Activated CD4-positive, alpha-beta T cell treated with anti-CD3 and anti-CD28 coated beads, Interleukin-2, amount 10 ng/mL, durations not matched to agents 7 days and 5 days (primary cell): ENCODE measurements at regions not wholly inside any gene's neighbourhood (a gene's known extent, or its start where the extent isn't known, plus 50 kb on each side); places are given as distances from the start of the nearest gene placed in this dataset.

Experiments
- CTCF ChIA-PET: fragments of 350-600 bp; sonication (Branson Sonifier 250); formaldehyde crosslinking; loops from one replicate; lab custom pipeline; 2021; ENCODE audit warnings: antibody characterized with exemption; lab: Charles Lee
- POLR2A ChIA-PET: fragments of 350-600 bp; sonication (Branson Sonifier 250); formaldehyde crosslinking; loops from one replicate; lab custom pipeline; 2021; ENCODE audit warnings: antibody characterized with exemption; lab: Charles Lee
- DNase-seq: peaks from one replicate; pipeline ENCODE4 v3.0.0-alpha.2; 2020
- H3K27ac Mint-ChIP-seq: one replicate; pipeline ENCODE4 v1.8.0; 2021; ENCODE audit warnings: mild to moderate bottlenecking, moderate library complexity, mixed read lengths
- H3K27me3 Mint-ChIP-seq: one replicate; pipeline ENCODE4 v1.8.0; 2021; ENCODE audit warnings: mixed read lengths
- H3K36me3 Mint-ChIP-seq: one replicate; pipeline ENCODE4 v1.8.0; 2021; ENCODE audit warnings: low read depth, mixed read lengths
- H3K4me1 Mint-ChIP-seq: one replicate; pipeline ENCODE4 v1.8.0; 2021; ENCODE audit warnings: mixed read lengths
- H3K4me3 Mint-ChIP-seq: one replicate; pipeline ENCODE4 v1.8.0; 2021; ENCODE audit warnings: mild to moderate bottlenecking, moderate library complexity, mixed read lengths
- H3K9me3 Mint-ChIP-seq: one replicate; pipeline ENCODE4 v1.8.0; 2021; ENCODE audit warnings: mixed read lengths

GRCh38 chr9:104025945-104026344 lies 68.2 kb upstream of the SMC2 start:
- ChIA-PET POLR2A (no interaction called here), CTCF (no interaction called here)
- Mint-ChIP-seq H3K4me3 (no peak overlapping the region), H3K36me3 (no peaks in the 10 kb centered on the region), H3K9me3 (no peaks in the 10 kb centered on the region), H3K27ac (no peak overlapping the region), H3K4me1 (peaks cover 16% of the 10 kb centered on the region), H3K27me3 (no peaks in the 10 kb centered on the region)
- no peak for DNase-seq

- Mint-ChIP-seq H3K27me3 (no peaks in the 10 kb centered on the region), H3K4me1 (peaks cover 16% of the 10 kb centered on the region)
Observed at GRCh38 chr9:104027295-104027694, 66.8 kb upstream of the SMC2 start.

GRCh38 chr9:104028827-104029226 lies 65.3 kb upstream of the SMC2 start:
- POLR2A ChIA-PET, result no interaction called here

More at GRCh38 chr9:104027295-104027694, 66.8 kb upstream of the SMC2 start:
- ChIA-PET CTCF (no interaction called here), POLR2A (no interaction called here)
- Mint-ChIP-seq H3K4me3 (no peak overlapping the region), H3K9me3 (no peaks in the 10 kb centered on the region), H3K36me3 (no peaks in the 10 kb centered on the region), H3K27ac (no peak overlapping the region)
- DNase-seq, result no peak

More at GRCh38 chr9:104028827-104029226, 65.3 kb upstream of the SMC2 start:
- no peak overlapping the region for H3K4me3 Mint-ChIP-seq
- no peaks in the 10 kb centered on the region for H3K9me3 Mint-ChIP-seq
- DNase-seq, result no peak
- CTCF ChIA-PET, result no interaction called here
- H3K27me3 Mint-ChIP-seq, result no peaks in the 10 kb centered on the region
- H3K36me3 Mint-ChIP-seq, result no peaks in the 10 kb centered on the region
- H3K27ac Mint-ChIP-seq, result no peak overlapping the region
- peaks cover 16% of the 10 kb centered on the region for H3K4me1 Mint-ChIP-seq
